ENCODE measurements at regions not wholly inside any gene's neighbourhood (a gene's known extent, or its start where the extent isn't known, plus 50 kb on each side); places are given as distances from the start of the nearest gene placed in this dataset.

DNA sequence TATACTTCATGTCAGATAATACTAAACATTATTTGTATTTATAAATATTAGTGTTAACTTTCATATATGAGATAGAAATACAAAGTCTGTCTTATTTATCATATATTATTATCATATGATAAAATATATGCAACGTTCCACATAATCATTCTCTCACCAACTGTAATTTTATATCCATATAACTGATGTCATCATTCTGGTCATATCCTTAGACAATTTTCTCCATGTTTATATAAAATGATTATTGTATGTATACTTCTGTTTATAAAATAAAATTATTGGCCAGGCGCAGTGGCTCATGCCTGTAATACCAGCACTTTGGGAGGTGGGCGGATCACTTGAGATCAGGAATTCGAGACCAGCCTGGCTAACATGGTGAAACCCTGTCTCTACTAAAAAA is 2007.1 kb downstream of the EFNA5 start:
- Histone ChIP-seq H3K79me2 (ENCODE audit: control insufficient read depth, insufficient read depth, low read length) (no peaks in the 10 kb centered on the region), H2AFZ (ENCODE audit: low read depth, low read length) (no peak overlapping the region), H3K4me2 (ENCODE audit: insufficient read depth, low read length) (no peak overlapping the region), H3K4me3 (replicated peaks in 1 of 3; ENCODE audit: insufficient read depth in 1 of 3, low read depth in 1 of 3, low read length in 3 of 3) (no peak overlapping the region), H3K9me3 (replicated peaks; ENCODE audit: control insufficient read depth, insufficient read depth, low read length) (no peaks in the 10 kb centered on the region), H3K27ac (ENCODE audit: insufficient read depth, low read depth, low read length) (no peak overlapping the region), H4K20me1 (replicated peaks; ENCODE audit: control insufficient read depth, extremely low read depth, insufficient read depth, low read length) (no peaks in the 10 kb centered on the region), H3K9me1 (replicated peaks; ENCODE audit: control insufficient read depth, extremely low read depth, insufficient read depth, low read length) (no peaks in the 10 kb centered on the region), H3K27me3 (ENCODE audit: control insufficient read depth in 2 of 2, insufficient read depth in 2 of 2, low read length in 2 of 2) (no peaks in the 10 kb centered on the region), H3K36me3 (ENCODE audit: control insufficient read depth in 2 of 2, extremely low read depth in 1 of 2, insufficient read depth in 2 of 2, low read length in 2 of 2) (no peaks in the 10 kb centered on the region), H3K9ac (replicated peaks; ENCODE audit: extremely low read depth, insufficient read depth, low read length) (no peak overlapping the region), H3K4me1 (ENCODE audit: control insufficient read depth, extremely low read depth, insufficient read depth, low read length) (no peaks in the 10 kb centered on the region)
- no peak for DNase-seq (ENCODE audit: low read depth, low spot score)
- intact Hi-C loops (cut with micrococcal nuclease), result no loop called here
- dilution Hi-C loops (cut with MboI; ENCODE audit: extremely low pct_ligation_motif_present, low sequenced_read_pairs), result no loop called here
- no TSS peak for BruUV-seq (replicated peaks)
- TF ChIP-seq EZH2 (IDR thresholded peaks at IDR 0.05; ENCODE audit: borderline replicate concordance, low read depth, low read length, severe bottlenecking), result no peak
- TF ChIP-seq FOS (IDR thresholded peaks at IDR 0.05; ENCODE audit: borderline replicate concordance, insufficient read depth, low read length), result no peak
- TF ChIP-seq POLR2A (IDR thresholded peaks at IDR 0.05; ENCODE audit: low read depth, low read length), result no peak
- no peak for TF ChIP-seq MYC (IDR thresholded peaks at IDR 0.05; ENCODE audit: low read depth, low read length)
- no peak for TF ChIP-seq JUN (IDR thresholded peaks at IDR 0.05; ENCODE audit: borderline replicate concordance, insufficient read depth, insufficient read length, low read depth)
- TF ChIP-seq POLR2AphosphoS5 (IDR thresholded peaks at IDR 0.05; ENCODE audit: insufficient read depth, low read depth, low read length), result no peak
- CTCF ChIA-PET, result no interaction called here
- FAIRE-seq, result no peak
- POLR2A ChIA-PET, result no interaction called here

DNA sequence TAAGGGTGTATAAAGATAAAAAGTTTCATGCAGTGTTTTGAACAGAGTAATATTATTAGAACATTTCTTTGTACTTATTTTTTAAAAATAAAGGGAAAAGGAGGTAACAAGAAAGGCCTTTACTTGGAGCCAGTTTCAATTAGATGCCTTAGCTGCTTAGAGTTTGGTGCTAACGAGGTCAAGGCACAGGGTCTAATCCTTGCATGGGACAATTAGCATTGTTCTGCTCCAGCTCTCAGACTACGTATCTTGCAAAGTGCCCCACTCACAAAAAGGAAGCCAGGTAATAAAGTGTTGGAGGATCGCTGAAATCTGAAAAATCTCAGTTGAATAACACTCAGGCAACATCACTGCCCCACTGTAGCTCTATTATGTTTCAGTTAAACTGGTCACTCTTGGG is 2011.3 kb downstream of the EFNA5 start:
- no peaks in the 10 kb centered on the region for H3K9me1 ChIP-seq (replicated peaks; ENCODE audit: control insufficient read depth, extremely low read depth, insufficient read depth, low read length)
- no peaks in the 10 kb centered on the region for H3K9me3 ChIP-seq (replicated peaks; ENCODE audit: control insufficient read depth, insufficient read depth, low read length)
- TF ChIP-seq POLR2AphosphoS5 (IDR thresholded peaks at IDR 0.05; ENCODE audit: insufficient read depth, low read depth, low read length), result no peak
- no peak for TF ChIP-seq FOS (IDR thresholded peaks at IDR 0.05; ENCODE audit: borderline replicate concordance, insufficient read depth, low read length)
- TF ChIP-seq, protein P1, sequence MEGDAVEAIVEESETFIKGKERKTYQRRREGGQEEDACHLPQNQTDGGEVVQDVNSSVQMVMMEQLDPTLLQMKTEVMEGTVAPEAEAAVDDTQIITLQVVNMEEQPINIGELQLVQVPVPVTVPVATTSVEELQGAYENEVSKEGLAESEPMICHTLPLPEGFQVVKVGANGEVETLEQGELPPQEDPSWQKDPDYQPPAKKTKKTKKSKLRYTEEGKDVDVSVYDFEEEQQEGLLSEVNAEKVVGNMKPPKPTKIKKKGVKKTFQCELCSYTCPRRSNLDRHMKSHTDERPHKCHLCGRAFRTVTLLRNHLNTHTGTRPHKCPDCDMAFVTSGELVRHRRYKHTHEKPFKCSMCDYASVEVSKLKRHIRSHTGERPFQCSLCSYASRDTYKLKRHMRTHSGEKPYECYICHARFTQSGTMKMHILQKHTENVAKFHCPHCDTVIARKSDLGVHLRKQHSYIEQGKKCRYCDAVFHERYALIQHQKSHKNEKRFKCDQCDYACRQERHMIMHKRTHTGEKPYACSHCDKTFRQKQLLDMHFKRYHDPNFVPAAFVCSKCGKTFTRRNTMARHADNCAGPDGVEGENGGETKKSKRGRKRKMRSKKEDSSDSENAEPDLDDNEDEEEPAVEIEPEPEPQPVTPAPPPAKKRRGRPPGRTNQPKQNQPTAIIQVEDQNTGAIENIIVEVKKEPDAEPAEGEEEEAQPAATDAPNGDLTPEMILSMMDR (IDR thresholded peaks at IDR 0.05; ENCODE audit: extremely low read depth in 1 of 2, insufficient read depth in 1 of 2, low read depth in 1 of 2, low read length in 2 of 2), result no peak
- no peak for TF ChIP-seq JUN (IDR thresholded peaks at IDR 0.05; ENCODE audit: borderline replicate concordance, insufficient read depth, insufficient read length, low read depth)
- TF ChIP-seq MYC (IDR thresholded peaks at IDR 0.05; ENCODE audit: low read depth, low read length), result no peak
- TF ChIP-seq GATA2 (IDR thresholded peaks at IDR 0.05; ENCODE audit: insufficient read depth, insufficient read length, low read depth, low read length), result no peak
- no peak for TF ChIP-seq EZH2 (IDR thresholded peaks at IDR 0.05; ENCODE audit: borderline replicate concordance, low read depth, low read length, severe bottlenecking)
- TF ChIP-seq POLR2A (IDR thresholded peaks at IDR 0.05; ENCODE audit: low read depth, low read length), result no peak
- TF ChIP-seq, protein P2, sequence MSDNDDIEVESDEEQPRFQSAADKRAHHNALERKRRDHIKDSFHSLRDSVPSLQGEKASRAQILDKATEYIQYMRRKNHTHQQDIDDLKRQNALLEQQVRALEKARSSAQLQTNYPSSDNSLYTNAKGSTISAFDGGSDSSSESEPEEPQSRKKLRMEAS (IDR thresholded peaks at IDR 0.05; ENCODE audit: insufficient read depth, insufficient read length), result no peak
- dilution Hi-C loops (cut with MboI; ENCODE audit: extremely low pct_ligation_motif_present, low sequenced_read_pairs), result no loop called here
- POLR2A ChIA-PET, result interaction anchor here (0.6 kb wide), 1 partner anchor 1615 kb away, joined by 4 read pairs; no protein-coding TSS in a partner anchor
- H2AFZ ChIP-seq (ENCODE audit: low read depth, low read length), result no peak overlapping the region
- no peak overlapping the region for H3K4me3 ChIP-seq (replicated peaks in 1 of 3; ENCODE audit: insufficient read depth in 1 of 3, low read depth in 1 of 3, low read length in 3 of 3)
- H3K79me2 ChIP-seq (ENCODE audit: control insufficient read depth, insufficient read depth, low read length), result no peaks in the 10 kb centered on the region
- H3K4me2 ChIP-seq (ENCODE audit: insufficient read depth, low read length), result no peak overlapping the region
- BruUV-seq (replicated peaks), result no TSS peak
- intact Hi-C loops (cut with micrococcal nuclease), result no loop called here
- no peak for DNase-seq (ENCODE audit: low read depth, low spot score)
- no peaks in the 10 kb centered on the region for H3K27me3 ChIP-seq (ENCODE audit: control insufficient read depth in 2 of 2, insufficient read depth in 2 of 2, low read length in 2 of 2)
- no peak for FAIRE-seq
- H3K9ac ChIP-seq (replicated peaks; ENCODE audit: extremely low read depth, insufficient read depth, low read length), result no peak overlapping the region
- H3K27ac ChIP-seq (ENCODE audit: insufficient read depth, low read depth, low read length), result no peak overlapping the region
- H3K4me1 ChIP-seq (ENCODE audit: control insufficient read depth, extremely low read depth, insufficient read depth, low read length), result no peaks in the 10 kb centered on the region
- H4K20me1 ChIP-seq (replicated peaks; ENCODE audit: control insufficient read depth, extremely low read depth, insufficient read depth, low read length), result no peaks in the 10 kb centered on the region
- CTCF ChIA-PET, result no interaction called here
- no peaks in the 10 kb centered on the region for H3K36me3 ChIP-seq (ENCODE audit: control insufficient read depth in 2 of 2, extremely low read depth in 1 of 2, insufficient read depth in 2 of 2, low read length in 2 of 2)

Measured in endothelial cell of umbilical vein (primary cell).